HG02571 (cell line): ENCODE measurements at regions not wholly inside any gene's neighbourhood (a gene's known extent, or its start where the extent isn't known, plus 50 kb on each side); places are given as distances from the start of the nearest gene placed in this dataset.
A peak's percentile ranks its signal among the peaks of the same experiment; 100 is the strongest.
"Not testable (repeated sequence)": the region's sequence is repeated elsewhere in the genome, so short reads cannot be mapped to it uniquely, and the experiment has no call there.

Source experiments
- ATAC-seq: cut with Tn5 transposase; IDR thresholded peaks from one replicate; pipeline ENCODE4 v1.9.1; 2021; ENCODE audit warnings: mild to moderate bottlenecking, moderate library complexity; ENCODE audit not compliant: unreplicated experiment

DNA sequence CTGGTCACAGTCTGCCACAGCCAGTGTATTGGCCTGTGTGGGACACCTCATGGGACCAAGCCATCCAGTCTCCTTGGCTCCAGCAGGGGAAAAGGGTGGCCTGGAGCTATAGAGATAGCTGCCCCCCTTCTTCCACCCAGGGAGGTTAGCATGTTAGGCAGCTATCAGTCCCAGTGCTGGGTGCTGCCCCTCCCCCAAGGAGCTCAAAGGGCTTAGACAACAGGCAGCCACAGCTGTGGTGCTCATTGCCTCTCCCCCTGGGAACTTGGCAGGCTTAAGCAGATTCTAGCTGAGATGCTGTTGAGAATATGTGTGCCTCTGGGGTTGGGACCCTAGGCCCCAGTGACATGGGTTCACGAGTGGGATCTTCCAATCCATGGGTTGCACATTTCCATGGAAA lies 226.0 kb upstream of the PTGER4 start:
- ATAC-seq: no peak

DNA sequence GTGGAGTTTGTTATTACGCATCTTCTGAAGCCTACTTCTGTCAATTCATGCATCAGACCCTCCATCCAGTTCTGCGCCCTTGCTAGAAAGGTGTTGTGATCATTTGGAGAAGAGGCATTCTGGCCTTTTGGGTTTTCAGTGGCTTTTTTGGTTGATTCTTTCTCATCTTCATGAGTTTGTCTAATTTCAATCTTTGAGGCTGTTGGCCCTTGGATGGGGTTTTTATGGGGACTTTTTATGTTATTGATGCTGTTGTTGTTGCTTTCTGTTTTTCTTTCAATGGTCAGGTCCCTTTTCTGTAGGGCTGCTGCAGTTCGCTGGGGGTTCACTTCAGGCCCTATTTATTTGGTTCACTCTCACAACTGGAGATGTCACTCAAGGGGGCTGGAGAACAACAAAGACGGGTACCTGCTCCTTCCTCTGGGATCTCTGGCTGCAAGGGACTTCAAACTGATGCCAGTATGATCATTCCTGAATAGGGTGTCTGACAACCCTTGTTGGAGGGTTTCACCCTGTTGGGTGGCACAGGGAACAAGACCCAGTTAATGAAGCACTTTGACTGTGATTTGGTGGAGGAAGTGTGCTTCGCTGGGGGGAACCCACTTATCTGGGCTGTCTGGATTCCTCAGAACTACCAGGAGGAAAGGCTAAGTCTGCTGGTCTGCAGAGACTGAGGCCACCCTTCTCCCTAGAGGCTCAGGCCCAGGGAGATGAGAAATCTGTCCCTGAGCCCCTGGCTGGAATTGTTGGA lies 226.7 kb upstream of the PTGER4 start:
- ATAC-seq: no peak

DNA sequence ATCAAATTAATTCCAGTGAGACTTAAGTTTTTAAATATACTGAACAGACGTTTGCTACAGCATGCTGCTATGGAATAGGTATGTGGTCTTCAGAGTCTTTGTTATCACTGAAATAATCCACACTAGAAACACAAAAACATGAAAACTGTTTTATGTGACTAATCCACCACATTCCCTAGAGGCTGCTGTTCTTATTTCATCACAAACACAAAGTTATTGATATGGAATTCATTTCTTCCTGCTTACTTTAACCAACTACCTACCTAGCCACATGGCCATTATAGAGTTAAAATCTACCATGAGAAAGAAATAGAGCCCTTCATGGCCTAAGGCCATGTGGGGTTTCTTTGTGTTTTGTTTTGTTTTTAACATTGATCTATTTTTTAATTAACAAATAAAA lies 232.3 kb upstream of the PTGER4 start:
- ATAC-seq: no peak

DNA sequence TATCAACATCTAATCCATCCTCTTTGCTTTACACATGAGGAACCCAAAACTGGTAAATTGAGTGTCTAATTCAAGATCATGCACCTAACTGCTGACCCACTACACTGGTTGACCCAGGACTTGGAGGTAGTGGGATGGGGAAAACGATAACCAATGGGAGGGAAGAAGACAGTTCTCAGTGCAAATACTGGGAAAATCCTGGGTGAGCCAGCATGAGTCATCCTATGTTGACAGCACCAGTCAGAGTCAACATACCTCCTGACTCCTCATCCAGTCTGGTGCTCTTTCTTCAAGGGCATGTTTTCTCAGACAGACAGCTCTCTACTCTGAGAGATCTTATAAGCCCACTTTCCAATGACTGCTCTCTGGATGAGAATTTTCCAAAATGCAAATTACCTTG lies 232.8 kb upstream of the PTGER4 start:
- no peak for ATAC-seq

DNA sequence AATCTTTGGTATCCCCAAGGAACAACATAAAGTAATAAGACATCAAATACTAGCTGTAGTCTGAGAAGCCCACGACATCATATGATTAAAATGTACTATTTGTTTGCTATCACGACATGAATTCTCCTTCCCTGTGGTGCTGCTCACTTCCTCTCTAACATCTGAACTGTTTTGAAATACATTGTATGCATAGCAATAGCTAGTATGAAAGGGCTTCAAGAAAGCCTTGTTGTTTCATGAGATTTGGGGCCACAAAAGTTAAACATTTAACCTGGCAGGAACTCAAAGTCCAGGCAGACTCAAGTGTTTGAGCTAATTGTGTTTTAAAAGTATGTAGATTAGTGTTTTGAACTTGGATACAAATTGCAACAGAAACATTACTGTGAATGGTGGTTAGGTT lies 237.4 kb upstream of the PTGER4 start:
- no peak for ATAC-seq

GRCh38 chr5:40441733-40442132 lies 238.0 kb upstream of the PTGER4 start:
- no peak for ATAC-seq

DNA sequence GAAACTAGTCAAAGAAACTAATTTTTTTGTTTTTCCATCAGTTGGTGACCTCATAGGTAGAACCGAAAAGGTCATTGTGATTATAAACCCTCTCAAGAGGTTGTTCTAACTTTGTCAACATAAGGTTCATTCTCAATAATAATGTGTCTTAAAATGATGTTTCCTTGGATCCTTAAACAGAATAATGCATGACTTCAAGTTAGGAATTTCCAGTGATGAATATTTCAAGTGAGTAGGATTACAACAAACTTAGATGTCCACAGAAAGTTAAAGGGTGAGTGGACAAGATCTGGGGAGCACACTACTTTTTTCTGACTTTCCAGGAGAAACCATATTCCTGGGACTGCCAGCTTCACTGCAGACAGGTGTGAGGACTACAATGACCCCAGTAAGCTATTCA lies 239.0 kb upstream of the PTGER4 start:
- no peak for ATAC-seq

DNA sequence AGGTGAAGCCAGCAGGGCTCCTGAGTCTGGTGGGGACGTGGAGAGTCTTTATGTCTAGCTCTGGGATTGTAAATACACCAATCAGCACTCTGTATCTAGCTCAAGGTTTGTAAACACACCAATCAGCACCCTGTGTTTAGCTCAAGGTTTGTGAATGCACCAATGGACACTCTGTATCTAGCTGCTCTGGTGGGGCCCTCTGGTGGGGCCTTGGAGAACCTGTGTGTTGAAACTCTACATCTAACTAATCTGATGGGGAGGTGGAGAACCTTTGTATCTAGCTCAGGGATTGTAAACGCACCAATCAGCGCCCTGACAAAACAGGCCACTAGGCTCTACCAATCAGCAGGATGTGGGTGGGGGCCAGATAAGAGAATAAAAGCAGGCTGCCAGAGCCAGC lies 240.6 kb upstream of the PTGER4 start:
- ATAC-seq: not testable (repeated sequence)

DNA sequence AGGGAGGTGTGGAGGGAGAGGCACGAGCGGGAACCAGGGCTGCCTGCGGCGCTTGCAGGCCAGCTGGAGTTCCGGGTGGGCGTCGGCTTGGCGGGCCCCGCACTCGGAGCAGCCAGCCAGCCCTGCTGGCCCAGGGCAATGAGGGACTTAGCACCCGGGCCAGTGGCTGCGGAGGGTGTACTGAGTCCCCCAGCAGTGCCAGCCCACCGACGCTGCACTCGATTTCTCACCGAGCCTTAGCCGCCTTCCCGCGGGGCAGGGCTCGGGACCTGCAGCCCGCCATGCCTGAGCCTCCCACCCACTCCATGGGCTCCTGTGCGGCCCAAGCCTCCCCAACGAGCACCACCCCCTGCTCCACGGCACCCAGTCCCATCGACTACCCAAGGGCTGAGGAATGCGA lies 241.1 kb upstream of the PTGER4 start:
- ATAC-seq: not testable (repeated sequence)

GRCh38 chr5:40437452-40437861 lies 242.3 kb upstream of the PTGER4 start:
- peak; percentile 86 for ATAC-seq

GRCh38 chr5:40436535-40437237 lies 243.0 kb upstream of the PTGER4 start:
- ATAC-seq: no peak

- ATAC-seq: not testable (repeated sequence)
Measured at GRCh38 chr5:40435706-40436105, 244.0 kb upstream of the PTGER4 start.

DNA sequence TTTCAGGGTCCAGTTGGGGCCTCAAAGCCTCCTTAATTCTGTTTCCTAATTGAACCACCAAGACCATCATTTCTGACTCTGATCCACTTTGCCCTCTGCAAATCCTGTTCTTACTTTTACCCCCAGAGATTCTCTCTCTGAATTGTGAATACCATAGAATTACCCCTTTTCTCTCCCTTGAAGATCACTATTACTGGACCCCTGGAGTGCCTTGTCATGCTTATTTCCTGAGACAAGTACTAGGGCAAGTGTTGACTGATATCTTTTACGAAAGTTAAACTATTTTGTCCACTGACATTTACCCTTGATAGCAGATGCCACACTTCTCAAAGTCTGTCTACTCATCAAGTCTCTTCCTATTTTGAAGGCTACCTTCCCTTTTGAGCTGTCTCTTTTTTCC lies 246.9 kb upstream of the PTGER4 start:
- no peak for ATAC-seq

DNA sequence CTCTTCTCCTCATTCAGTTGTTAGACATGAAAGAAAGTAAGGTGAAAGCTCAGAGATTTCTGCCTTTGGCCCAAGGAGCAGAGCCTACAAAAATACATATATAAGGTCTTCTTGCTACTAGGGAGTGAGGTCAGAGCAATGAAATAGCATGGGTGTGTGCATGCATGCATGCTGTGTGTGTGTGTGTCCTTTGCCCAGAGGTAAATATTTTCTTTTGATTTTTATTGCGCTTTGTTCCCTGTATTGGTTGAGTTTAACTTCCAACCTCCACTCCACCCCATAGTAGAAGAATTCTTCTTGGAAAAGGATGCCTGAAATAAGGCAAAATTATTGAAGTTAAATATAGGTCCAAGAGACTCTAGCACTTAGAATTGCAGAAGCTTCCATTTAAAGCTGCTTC lies 248.0 kb upstream of the PTGER4 start:
- ATAC-seq: no peak

DNA sequence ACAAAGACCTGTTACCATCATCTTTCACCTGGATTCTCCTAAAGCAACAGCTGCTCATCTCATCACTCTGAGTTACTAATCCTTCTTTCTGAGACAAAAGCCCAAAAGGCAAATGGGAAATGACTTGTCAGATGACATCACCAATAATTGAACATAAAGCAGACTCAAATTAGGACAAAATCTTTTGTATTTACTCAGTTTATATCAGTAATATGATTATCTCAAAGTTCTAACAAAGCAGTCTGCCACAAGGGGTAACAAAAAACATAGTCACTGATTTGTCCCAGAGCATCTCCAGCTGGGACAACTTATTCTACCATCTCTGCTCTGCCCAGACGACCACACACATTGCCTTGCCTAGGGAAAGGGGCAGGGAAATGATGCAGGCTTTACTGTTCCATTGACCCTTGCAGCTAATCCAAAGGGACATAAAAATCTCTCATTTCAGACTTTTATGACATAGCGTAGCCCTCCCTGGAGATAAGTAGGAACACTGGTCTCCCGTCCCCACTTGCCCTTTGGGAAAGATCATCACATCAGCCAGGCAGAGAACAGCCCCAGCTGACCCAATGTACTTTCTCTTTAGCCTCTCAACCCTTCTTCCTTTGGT lies 249.5 kb upstream of the PTGER4 start:
- ATAC-seq: no peak

DNA sequence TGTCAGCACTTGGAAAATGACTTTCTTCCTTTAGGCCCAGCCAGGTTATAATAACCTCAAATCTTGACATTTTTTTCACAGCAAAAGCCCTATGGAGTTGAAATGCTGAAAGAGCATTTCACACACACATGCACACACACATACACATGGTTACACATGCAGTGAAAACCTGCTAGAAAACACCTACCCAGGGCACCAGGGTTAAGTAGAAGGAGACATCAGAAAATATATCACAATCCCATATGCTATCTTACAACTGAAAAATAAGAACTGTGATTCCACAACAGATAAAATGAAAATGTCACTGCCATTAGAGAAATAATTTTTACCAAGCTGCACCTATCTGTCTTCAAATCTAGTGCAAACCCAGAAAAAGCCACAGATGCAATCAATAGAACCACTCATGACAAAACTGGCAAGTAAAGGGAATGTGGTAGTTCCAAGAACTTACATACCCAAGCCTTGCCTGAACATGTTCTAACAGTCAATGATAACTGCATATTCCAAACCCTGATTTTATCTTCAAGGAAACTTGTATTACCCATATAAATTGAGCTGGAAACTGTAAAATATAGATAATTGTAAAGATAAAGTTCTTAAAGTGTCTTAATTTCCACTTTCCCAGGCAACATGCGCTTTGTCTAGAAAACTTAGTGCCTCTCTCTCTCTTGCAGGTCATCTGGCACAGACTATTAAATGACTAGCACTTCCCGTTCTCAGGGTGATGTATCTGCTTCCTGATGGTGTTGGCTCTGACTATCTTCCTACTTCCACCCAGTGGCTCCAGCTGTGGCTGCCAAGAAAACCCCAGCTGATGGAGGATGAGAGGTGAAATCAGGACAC lies 250.2 kb upstream of the PTGER4 start:
- no peak for ATAC-seq

GRCh38 chr5:40428815-40429214 lies 250.9 kb upstream of the PTGER4 start:
- no peak for ATAC-seq

DNA sequence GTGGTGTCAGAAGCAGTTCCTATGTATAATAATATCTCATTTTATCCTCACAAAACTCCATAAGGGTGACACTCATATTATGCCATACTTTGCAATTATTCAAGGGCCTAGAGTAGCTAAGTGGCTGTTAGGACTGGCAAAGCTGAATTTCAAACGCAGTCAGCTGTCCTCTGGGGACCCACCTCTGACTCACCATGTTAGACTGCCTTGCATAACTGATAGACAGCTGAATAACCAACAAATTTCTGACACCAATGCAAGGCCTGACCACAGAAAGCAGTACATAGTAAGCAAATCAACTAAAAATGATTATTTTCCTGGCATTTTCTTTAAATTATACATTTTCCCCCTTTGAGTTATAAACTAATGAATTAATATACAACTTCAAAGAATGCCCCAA lies 251.6 kb upstream of the PTGER4 start:
- peak; percentile 61 for ATAC-seq

GRCh38 chr5:40417046-40417810 lies 262.5 kb upstream of the PTGER4 start:
- ATAC-seq: not testable (repeated sequence)

GRCh38 chr5:40416588-40416987 lies 263.1 kb upstream of the PTGER4 start:
- no peak for ATAC-seq
